ENCODE measurements at regions not wholly inside any gene's neighbourhood (a gene's known extent, or its start where the extent isn't known, plus 50 kb on each side); places are given as distances from the start of the nearest gene placed in this dataset.

DNA sequence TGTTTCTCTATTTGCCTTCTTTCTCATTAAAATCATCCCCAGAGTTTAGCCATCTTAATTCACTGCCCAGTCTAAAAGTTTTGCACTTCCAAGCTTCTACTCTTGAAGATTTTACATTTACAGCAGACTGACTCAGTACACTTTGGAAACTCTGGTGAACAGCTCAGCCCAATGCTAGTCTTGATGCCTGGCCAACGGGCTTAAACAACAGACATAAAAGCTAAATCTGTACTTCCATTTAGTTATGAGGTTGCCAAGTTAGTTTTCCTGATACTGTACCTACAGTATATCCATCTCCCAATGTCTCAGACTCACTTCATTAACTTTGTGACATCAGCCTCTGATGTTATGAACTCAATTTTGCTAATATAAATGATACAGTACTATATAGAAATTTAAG, 891.8 kb upstream of the SOX9 start:
- H3K4me1 Mint-ChIP-seq (ENCODE audit: low read depth, unreplicated experiment) = no peaks in the 10 kb centered on the region
- no peaks in the 10 kb centered on the region for H3K27me3 Mint-ChIP-seq (ENCODE audit: unreplicated experiment)
- no peaks in the 10 kb centered on the region for H3K9me3 Mint-ChIP-seq (ENCODE audit: unreplicated experiment)
- no peak for TF ChIP-seq CTCF (IDR thresholded peaks at IDR 0.05; ENCODE audit: partially characterized antibody, unreplicated experiment)
- H3K4me3 Mint-ChIP-seq (ENCODE audit: unreplicated experiment) = no peak overlapping the region
- H3K36me3 Mint-ChIP-seq (ENCODE audit: unreplicated experiment) = no peaks in the 10 kb centered on the region
- DNase-seq = no peak
- no peak overlapping the region for H3K27ac Mint-ChIP-seq (ENCODE audit: unreplicated experiment)

DNA sequence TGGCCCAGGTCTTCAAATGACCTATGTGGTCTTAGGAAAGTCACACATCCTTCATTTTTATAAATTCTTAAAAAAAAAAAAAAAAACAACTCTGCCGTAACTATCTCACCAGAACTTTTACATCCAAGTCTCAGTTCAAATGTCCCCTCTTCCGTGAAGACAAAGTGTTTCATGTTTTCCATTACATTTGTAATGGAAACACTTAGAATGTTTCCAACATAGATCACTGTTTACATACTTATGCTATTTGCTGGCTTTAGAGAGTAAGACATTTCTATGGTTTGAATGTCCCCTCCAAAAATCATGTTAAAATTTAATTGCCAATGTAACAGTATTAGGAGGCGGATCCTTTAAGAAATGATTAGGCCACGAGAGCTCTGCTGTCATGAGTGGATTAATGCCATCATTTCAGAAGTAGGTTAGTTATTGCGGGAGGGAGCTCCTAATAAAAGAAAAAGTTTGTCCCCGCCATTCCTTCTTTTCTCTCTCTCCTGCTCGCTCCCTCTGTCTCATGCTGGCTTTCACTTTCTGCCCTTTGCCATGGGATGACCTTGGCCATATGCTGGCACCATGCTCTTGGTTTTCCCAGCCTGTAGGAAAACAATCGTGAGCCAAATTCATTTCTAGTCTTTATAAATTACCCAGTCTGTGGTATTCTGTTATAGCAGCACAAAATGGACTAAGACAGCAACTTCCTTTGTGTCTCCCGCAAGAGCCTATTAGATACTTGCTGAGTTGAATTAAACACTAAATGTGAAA, 887.8 kb upstream of the SOX9 start:
- Mint-ChIP-seq H3K27ac (ENCODE audit: unreplicated experiment) (no peak overlapping the region), H3K36me3 (ENCODE audit: unreplicated experiment) (no peaks in the 10 kb centered on the region), H3K4me1 (ENCODE audit: low read depth, unreplicated experiment) (no peaks in the 10 kb centered on the region), H3K27me3 (ENCODE audit: unreplicated experiment) (no peaks in the 10 kb centered on the region), H3K4me3 (ENCODE audit: unreplicated experiment) (no peak overlapping the region), H3K9me3 (ENCODE audit: unreplicated experiment) (no peaks in the 10 kb centered on the region)
- no peak for TF ChIP-seq CTCF (IDR thresholded peaks at IDR 0.05; ENCODE audit: partially characterized antibody, unreplicated experiment)
- DNase-seq = no peak

DNA sequence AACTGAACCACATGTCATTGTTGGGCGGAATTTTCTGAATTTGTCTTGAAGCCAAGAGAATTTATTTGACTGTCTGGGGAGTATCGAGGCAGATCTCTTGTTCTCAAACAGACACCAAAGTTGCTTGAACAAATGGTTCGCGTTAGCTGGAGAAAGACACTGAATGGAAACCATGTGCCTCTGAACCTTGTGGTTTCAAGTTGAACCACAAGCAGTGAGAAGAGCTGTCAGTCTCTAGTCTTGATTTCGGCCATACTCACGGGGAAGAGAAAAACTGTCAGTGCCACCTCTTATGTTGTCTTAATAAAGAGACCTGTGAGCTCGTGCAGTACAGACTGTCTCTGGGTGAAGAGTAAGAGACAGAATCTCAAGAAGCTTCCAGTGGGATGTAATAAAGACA, 886.5 kb upstream of the SOX9 start:
- Mint-ChIP-seq H3K27ac (ENCODE audit: unreplicated experiment) (no peak overlapping the region), H3K36me3 (ENCODE audit: unreplicated experiment) (no peaks in the 10 kb centered on the region), H3K4me3 (ENCODE audit: unreplicated experiment) (no peak overlapping the region), H3K4me1 (ENCODE audit: low read depth, unreplicated experiment) (no peaks in the 10 kb centered on the region), H3K27me3 (ENCODE audit: unreplicated experiment) (no peaks in the 10 kb centered on the region), H3K9me3 (ENCODE audit: unreplicated experiment) (no peaks in the 10 kb centered on the region)
- no peak for TF ChIP-seq CTCF (IDR thresholded peaks at IDR 0.05; ENCODE audit: partially characterized antibody, unreplicated experiment)
- no peak for DNase-seq

DNA sequence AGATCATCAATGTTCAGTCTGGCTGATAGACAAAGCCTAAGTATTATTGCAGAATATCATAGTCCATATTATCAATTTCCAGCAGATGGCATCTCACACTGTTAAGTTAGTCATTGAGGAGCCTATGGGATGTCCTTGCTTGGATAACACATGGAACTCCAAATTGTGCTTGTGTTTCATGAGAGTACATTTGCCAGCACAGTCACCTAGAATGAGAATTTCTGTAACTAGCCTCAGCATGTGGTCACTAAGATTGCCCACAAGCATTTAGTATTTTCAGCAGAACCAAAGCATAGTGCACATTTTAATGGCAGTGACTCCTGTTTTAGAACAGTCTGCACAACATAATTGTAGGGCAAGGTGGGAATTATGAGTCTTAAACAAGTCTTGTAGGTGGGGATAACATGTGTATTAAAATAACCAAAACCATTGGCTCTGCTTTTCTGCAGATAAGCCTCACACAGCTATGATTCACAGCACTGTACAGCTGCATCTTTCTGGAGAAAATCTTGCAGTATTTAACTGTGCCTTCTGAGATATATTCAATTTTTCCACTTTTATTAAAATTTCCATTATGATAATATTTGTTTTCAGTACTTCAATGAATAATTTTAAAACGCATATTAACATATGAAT, 882.8 kb upstream of the SOX9 start:
- DNase-seq = no peak
- Mint-ChIP-seq H3K9me3 (ENCODE audit: unreplicated experiment) (no peaks in the 10 kb centered on the region), H3K4me3 (ENCODE audit: unreplicated experiment) (no peak overlapping the region), H3K36me3 (ENCODE audit: unreplicated experiment) (no peaks in the 10 kb centered on the region), H3K27ac (ENCODE audit: unreplicated experiment) (no peak overlapping the region), H3K27me3 (ENCODE audit: unreplicated experiment) (no peaks in the 10 kb centered on the region), H3K4me1 (ENCODE audit: low read depth, unreplicated experiment) (no peaks in the 10 kb centered on the region)
- no peak for TF ChIP-seq CTCF (IDR thresholded peaks at IDR 0.05; ENCODE audit: partially characterized antibody, unreplicated experiment)

DNA sequence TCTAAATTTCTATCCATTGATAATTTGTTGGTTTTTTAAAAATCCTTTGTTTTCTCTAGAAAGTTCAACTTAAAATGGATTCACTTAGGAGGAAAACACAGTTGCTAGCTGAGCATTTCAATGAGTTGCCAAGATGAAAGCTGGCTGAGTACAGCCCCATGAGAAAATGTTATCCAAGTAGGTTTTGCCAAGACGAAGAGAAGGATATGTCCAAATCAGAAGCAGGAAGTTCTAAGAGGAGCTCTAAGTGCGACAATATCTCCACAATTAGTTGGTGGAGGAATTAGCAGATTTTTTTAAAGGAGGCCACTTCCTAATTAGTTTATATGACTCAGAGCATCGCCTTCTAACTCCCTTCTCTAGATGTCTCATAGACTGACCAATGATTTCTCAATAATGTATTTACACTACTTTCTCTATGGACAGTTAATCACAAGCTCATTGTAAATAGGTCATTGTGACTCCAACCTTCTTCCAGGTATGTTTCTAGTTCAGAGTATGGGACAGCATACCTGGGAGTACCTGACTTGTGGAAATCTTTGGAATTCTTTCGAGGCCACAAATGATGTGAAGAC, 873.3 kb upstream of the SOX9 start:
- Mint-ChIP-seq H3K4me3 (ENCODE audit: unreplicated experiment) (no peak overlapping the region), H3K27ac (ENCODE audit: unreplicated experiment) (no peak overlapping the region), H3K9me3 (ENCODE audit: unreplicated experiment) (no peaks in the 10 kb centered on the region), H3K36me3 (ENCODE audit: unreplicated experiment) (no peaks in the 10 kb centered on the region), H3K27me3 (ENCODE audit: unreplicated experiment) (no peaks in the 10 kb centered on the region), H3K4me1 (ENCODE audit: low read depth, unreplicated experiment) (no peaks in the 10 kb centered on the region)
- TF ChIP-seq CTCF (IDR thresholded peaks at IDR 0.05; ENCODE audit: partially characterized antibody, unreplicated experiment) = no peak
- DNase-seq = no peak

All from glutamatergic neuron (in vitro differentiated cells).